WTC11 (cell line): ENCODE measurements at regions not wholly inside any gene's neighbourhood (a gene's known extent, or its start where the extent isn't known, plus 50 kb on each side); places are given as distances from the start of the nearest gene placed in this dataset.

ENCODE experiments used
- IRF2 ChIP-seq: sonication (generic); formaldehyde crosslinking; IDR thresholded peaks from 2 replicates; pipeline ENCODE4 v1.8.0; 2022; ENCODE audit warnings: low read depth, missing genetic modification reagents, borderline replicate concordance
- ZNF263 ChIP-seq: sonication (generic); formaldehyde crosslinking; IDR thresholded peaks from 2 replicates; pipeline ENCODE4 v1.8.1; 2022; ENCODE audit warnings: low read depth, mild to moderate bottlenecking, moderate library complexity, missing genetic modification reagents

DNA sequence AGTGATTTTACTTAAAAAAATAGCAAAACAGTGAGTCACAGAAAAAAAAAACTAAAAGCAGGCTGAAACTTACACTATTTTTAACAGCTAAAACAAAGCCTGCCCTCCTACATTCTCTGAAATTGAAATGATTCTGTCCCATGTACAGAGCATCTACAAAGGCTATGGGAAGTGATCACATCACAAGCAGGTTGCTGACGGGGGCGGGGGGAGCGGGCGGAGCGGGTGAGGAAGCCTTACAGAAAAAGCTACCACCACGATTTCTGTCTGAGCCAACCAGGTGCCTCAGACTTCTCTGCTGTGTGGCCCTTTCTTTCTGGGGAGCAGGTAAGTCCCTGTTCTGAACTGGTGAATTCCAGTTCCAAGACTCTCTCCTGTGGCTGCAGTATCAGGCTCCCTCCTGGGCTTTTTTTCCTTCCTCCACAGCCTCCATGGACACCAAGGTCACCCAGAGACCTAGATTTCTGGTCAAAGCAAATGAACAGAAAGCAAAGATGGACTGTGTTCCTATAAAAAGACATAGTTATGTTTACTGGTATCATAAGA lies 104.9 kb downstream of the ANKRD18B start:
- TF ChIP-seq ZNF263 (CRISPR knock-in tag) (no peak), IRF2 (CRISPR knock-in tag) (no peak)
